OCI-LY7 (cell line): ENCODE measurements at regions not wholly inside any gene's neighbourhood (a gene's known extent, or its start where the extent isn't known, plus 50 kb on each side); places are given as distances from the start of the nearest gene placed in this dataset.

ENCODE experiments used
- BruUV-seq: library from RNA; stranded (reverse); fragments of 400-500 nt; replicated peaks from 2 replicates; lab custom pipeline; 2021; lab: Mats Ljungman, UMichigan
- CTCF ChIA-PET: fragments of 300-600 bp; sonication (Branson Sonifier 250); formaldehyde crosslinking; loops from one replicate; lab custom pipeline; 2022; ENCODE audit warnings: antibody characterized with exemption; ENCODE audit not compliant: unreplicated experiment; lab: Charles Lee
- POLR2A ChIA-PET: fragments of 300-600 bp; sonication (Branson Sonifier 250); formaldehyde crosslinking; loops from one replicate; lab custom pipeline; 2022; ENCODE audit warnings: antibody characterized with exemption; lab: Charles Lee
- DNase-seq: peaks from one replicate; pipeline ENCODE4 v3.0.0-alpha.2; 2015; ENCODE audit warnings: low spot score
- H2AFZ ChIP-seq: fragments of 200-600 bp; sonication (generic), shearing (Covaris generic); 2 replicates; pipeline ENCODE4 v1.6.1; 2014; ENCODE audit warnings: mild to moderate bottlenecking, antibody characterized with exemption, low read length, moderate library complexity
- H3K27ac ChIP-seq: fragments of 200-600 bp; sonication (generic); 2 replicates; pipeline ENCODE4 v1.5.1; 2014; ENCODE audit warnings: mixed run types, low read depth, mild to moderate bottlenecking, moderate library complexity, low read length, inconsistent platforms; ENCODE audit not compliant: poor library complexity, severe bottlenecking
- H3K36me3 ChIP-seq: fragments of 200-600 bp; sonication (generic); 2 replicates; pipeline ENCODE4 v1.6.1; 2014; ENCODE audit warnings: mild to moderate bottlenecking, antibody characterized with exemption, low read length, moderate library complexity, mixed read lengths; ENCODE audit not compliant: insufficient read depth
- H3K4me1 ChIP-seq: fragments of 200-600 bp; sonication (generic); 2 replicates; pipeline ENCODE4 v1.5.1; 2014; ENCODE audit warnings: mild to moderate bottlenecking, low read length; ENCODE audit not compliant: insufficient read depth, poor library complexity, severe bottlenecking
- H3K4me2 ChIP-seq: fragments of 200-600 bp; sonication (generic); 2 replicates; pipeline ENCODE4 v1.6.1; 2014; ENCODE audit warnings: mild to moderate bottlenecking, low read length
- H3K4me3 ChIP-seq: fragments of 200-600 bp; sonication (generic); 2 replicates; pipeline ENCODE4 v1.5.1; 2014; ENCODE audit warnings: mild to moderate bottlenecking, low read depth, low read length; ENCODE audit not compliant: poor library complexity, severe bottlenecking
- H3K79me2 ChIP-seq: fragments of 200-600 bp; sonication (generic); 2 replicates; pipeline ENCODE4 v1.6.1; 2016; ENCODE audit warnings: low read depth, mild to moderate bottlenecking, low read length, moderate library complexity, mixed read lengths; ENCODE audit not compliant: insufficient read depth
- H3K9me2 ChIP-seq: fragments of 200-600 bp; sonication (generic); 2 replicates; pipeline ENCODE4 v1.6.1; 2016; ENCODE audit warnings: mild to moderate bottlenecking, low read length, mixed read lengths; ENCODE audit not compliant: insufficient read depth
- H3K9me3 ChIP-seq: fragments of 200-600 bp; sonication (generic); 2 replicates; pipeline ENCODE4 v1.6.1; 2014; ENCODE audit warnings: mild to moderate bottlenecking, mixed run types, low read length, mixed read lengths
- H4K20me1 ChIP-seq: fragments of 200-600 bp; sonication (generic); 2 replicates; pipeline ENCODE4 v1.6.1; 2014; ENCODE audit warnings: mild to moderate bottlenecking, antibody characterized with exemption, low read length, moderate library complexity, mixed read lengths; ENCODE audit not compliant: insufficient read depth
- EZH2phosphoT487 ChIP-seq: fragments of 200-600 bp; sonication (generic); IDR thresholded peaks from 2 replicates; pipeline ENCODE4 v1.6.1; 2018; ENCODE audit warnings: low read depth, borderline replicate concordance, mild to moderate bottlenecking, mixed run types, antibody characterized with exemption, low read length, moderate library complexity, mixed read lengths
- intact Hi-C: fragments of 100-400 bp; cut with micrococcal nuclease; formaldehyde crosslinking; loops from one replicate; pipeline ENCODE4 v1.10.0; 2022; ENCODE audit not compliant: unreplicated experiment
- TF ChIP-seq, protein P1 (sequence below): fragments of 200-600 bp; sonication (generic); conservative IDR thresholded peaks from 2 replicates; pipeline ENCODE4 v1.5.1; 2014; ENCODE audit warnings: mild to moderate bottlenecking, antibody characterized with exemption, low read length, moderate library complexity, mixed read lengths

DNA sequence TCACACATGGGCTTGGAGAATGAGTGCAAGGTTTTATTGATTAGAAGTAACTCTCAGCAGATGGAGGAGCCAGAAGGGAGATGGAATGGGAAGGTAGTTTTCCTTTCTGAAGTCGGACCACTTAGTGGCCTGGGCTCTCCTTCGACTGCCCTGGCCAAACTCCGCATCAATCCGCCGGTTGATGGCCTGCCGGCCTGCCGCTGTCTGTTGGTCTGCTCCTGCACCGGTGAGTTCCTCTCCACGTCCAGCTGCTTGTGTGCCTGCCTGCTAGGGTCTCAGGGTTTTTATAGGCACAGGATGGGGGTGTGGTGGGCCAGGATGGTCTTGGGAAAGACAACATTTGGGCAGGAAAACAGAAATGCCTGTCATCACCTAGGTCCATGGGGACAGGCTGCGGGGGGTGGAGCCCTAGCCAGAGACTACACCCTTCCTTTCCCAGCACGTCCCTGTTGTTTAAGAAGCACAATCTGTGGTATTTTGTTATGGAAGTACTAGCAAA is 837.0 kb downstream of the PDCD6IP start:
- intact Hi-C loops: no loop called here
- Histone ChIP-seq H3K9me3 (no peaks in the 10 kb centered on the region), H3K4me2 (no peak overlapping the region), H3K4me1 (no peaks in the 10 kb centered on the region), H2AFZ (no peak overlapping the region), H3K79me2 (no peaks in the 10 kb centered on the region), H3K36me3 (no peaks in the 10 kb centered on the region), H3K9me2 (no peaks in the 10 kb centered on the region), H3K4me3 (no peak overlapping the region), H3K27ac (no peak overlapping the region), H4K20me1 (no peaks in the 10 kb centered on the region)
- BruUV-seq: no TSS peak
- ChIA-PET POLR2A (no interaction called here), CTCF (no interaction called here)
- TF ChIP-seq EZH2phosphoT487: no peak
- TF ChIP-seq, protein P1, sequence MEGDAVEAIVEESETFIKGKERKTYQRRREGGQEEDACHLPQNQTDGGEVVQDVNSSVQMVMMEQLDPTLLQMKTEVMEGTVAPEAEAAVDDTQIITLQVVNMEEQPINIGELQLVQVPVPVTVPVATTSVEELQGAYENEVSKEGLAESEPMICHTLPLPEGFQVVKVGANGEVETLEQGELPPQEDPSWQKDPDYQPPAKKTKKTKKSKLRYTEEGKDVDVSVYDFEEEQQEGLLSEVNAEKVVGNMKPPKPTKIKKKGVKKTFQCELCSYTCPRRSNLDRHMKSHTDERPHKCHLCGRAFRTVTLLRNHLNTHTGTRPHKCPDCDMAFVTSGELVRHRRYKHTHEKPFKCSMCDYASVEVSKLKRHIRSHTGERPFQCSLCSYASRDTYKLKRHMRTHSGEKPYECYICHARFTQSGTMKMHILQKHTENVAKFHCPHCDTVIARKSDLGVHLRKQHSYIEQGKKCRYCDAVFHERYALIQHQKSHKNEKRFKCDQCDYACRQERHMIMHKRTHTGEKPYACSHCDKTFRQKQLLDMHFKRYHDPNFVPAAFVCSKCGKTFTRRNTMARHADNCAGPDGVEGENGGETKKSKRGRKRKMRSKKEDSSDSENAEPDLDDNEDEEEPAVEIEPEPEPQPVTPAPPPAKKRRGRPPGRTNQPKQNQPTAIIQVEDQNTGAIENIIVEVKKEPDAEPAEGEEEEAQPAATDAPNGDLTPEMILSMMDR: no peak
- DNase-seq: no peak

DNA sequence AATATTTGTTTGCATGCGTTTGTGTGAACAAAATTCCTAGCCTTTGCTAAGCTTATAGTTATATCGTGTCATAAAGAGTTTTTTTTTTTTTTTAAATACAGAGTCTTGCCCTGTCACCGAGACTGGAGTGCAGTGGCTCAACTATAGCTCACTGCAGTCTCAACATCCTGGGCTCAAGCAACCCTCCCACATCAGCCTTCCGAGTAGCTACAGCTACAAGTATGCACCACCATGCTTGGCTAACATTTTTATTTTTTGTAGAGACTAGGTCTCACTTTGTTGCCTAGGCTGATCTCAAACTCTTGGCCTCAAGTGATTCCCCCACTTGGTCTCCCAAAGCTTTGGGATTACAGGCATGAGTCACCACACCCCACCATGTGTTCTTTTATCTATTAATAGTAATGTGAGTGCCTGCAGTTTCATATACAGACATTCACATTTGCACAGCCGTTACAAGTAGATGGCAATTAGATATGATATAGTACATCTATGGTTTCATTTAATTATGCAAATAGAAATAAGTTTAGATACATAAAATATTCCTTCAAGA is 848.6 kb downstream of the PDCD6IP start:
- no TSS peak for BruUV-seq
- no peaks in the 10 kb centered on the region for H3K36me3 ChIP-seq
- intact Hi-C loops: no loop called here
- H4K20me1 ChIP-seq: no peaks in the 10 kb centered on the region
- ChIA-PET CTCF (no interaction called here), POLR2A (no interaction called here)
- no peak overlapping the region for H3K27ac ChIP-seq
- no peaks in the 10 kb centered on the region for H3K4me1 ChIP-seq
- H3K79me2 ChIP-seq: no peaks in the 10 kb centered on the region
- H3K4me3 ChIP-seq: no peak overlapping the region
- H3K9me2 ChIP-seq: no peaks in the 10 kb centered on the region
- no peak overlapping the region for H2AFZ ChIP-seq
- no peak for DNase-seq
- no peaks in the 10 kb centered on the region for H3K9me3 ChIP-seq
- H3K4me2 ChIP-seq: no peak overlapping the region
- TF ChIP-seq, protein P1: no peak
- TF ChIP-seq EZH2phosphoT487: no peak

DNA sequence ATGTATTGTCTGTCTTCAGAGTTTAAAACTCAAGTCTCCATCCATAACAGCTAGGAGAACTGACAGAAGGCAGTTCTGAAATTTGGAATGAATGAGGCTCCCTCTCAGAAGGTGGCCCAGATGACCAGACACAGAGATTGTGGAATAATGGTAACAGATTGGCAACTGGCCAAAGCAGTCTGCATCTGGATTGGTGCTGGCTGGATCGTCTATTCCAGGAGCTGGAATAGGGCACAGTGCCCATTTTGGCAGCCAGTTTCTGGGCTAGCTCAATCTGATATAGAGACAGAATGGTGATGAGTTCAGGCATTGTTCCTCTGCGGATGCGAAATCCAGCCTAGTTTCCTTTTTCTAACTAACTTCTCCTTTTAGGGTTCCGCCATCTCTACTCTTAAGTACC is 851.7 kb downstream of the PDCD6IP start:
- ChIA-PET CTCF (no interaction called here), POLR2A (no interaction called here)
- H3K4me3 ChIP-seq: no peak overlapping the region
- H4K20me1 ChIP-seq: no peaks in the 10 kb centered on the region
- no peaks in the 10 kb centered on the region for H3K79me2 ChIP-seq
- no peaks in the 10 kb centered on the region for H3K9me3 ChIP-seq
- BruUV-seq: no TSS peak
- H3K36me3 ChIP-seq: no peaks in the 10 kb centered on the region
- H2AFZ ChIP-seq: no peak overlapping the region
- H3K9me2 ChIP-seq: no peaks in the 10 kb centered on the region
- intact Hi-C loops: no loop called here
- no peak overlapping the region for H3K4me2 ChIP-seq
- no peaks in the 10 kb centered on the region for H3K4me1 ChIP-seq
- TF ChIP-seq, protein P1: no peak
- TF ChIP-seq EZH2phosphoT487: no peak
- H3K27ac ChIP-seq: no peak overlapping the region
- DNase-seq: no peak
